A549 (cell line): ENCODE measurements at regions not wholly inside any gene's neighbourhood (a gene's known extent, or its start where the extent isn't known, plus 50 kb on each side); places are given as distances from the start of the nearest gene placed in this dataset.

Source experiments
- ATAC-seq, 2 experiments: fragments of 200-7000 bp in 1 of 2; fragments of >200 bp in 1 of 2; cut with Nextera tagmentation in 1 of 2; cut with Tn5 transposase in 1 of 2; 3 replicates each; pipeline versions ENCODE4 v1.8.0 to v1.9.1; 2018 to 2020; ENCODE audit warnings: mild to moderate bottlenecking in 1 of 2, moderate library complexity in 1 of 2
- CTCF ChIA-PET: fragments of 300-600 bp; sonication (Branson Sonifier 250); formaldehyde crosslinking; extraction: SDS; loops from one replicate; lab custom pipeline; 2021; ENCODE audit warnings: antibody characterized with exemption, inconsistent platforms; lab: Yijun Ruan, JAX
- POLR2A ChIA-PET: fragments of 350-600 bp; formaldehyde crosslinking; extraction: SDS; loops from one replicate; lab custom pipeline; 2021; ENCODE audit warnings: antibody characterized with exemption, inconsistent platforms; lab: Yijun Ruan, JAX
- DNase-seq, 2 experiments: peaks; one replicate each; pipeline versions ENCODE4 v3.0.0 to v3.0.0-alpha.2; 2011 to 2016; ENCODE audit warnings: low read depth in 1 of 2, low spot score in 1 of 2
- FAIRE-seq: peaks from 2 replicates; lab custom pipeline; 2011; peaks lifted over from hg19 to GRCh38; lab: Jason Lieb, UNC
- H3K27ac ChIP-seq, 2 experiments: fragments of >200 bp; sonication (Bioruptor Twin); formaldehyde crosslinking; 3 replicates each; pipeline ENCODE4 v1.5.1; 2016 to 2017
- H3K4me1 ChIP-seq: fragments of >200 bp; sonication (Bioruptor Twin); formaldehyde crosslinking; 3 replicates; pipeline ENCODE4 v1.6.1; 2016
- H3K4me2 ChIP-seq: fragments of >200 bp; sonication (Bioruptor Twin); formaldehyde crosslinking; 3 replicates; pipeline ENCODE4 v1.6.1; 2016
- H3K4me3 ChIP-seq: fragments of >200 bp; sonication (Bioruptor Twin); formaldehyde crosslinking; 3 replicates; pipeline ENCODE4 v1.5.1; 2016
- H3K9me3 ChIP-seq: fragments of >200 bp; sonication (Bioruptor Twin); formaldehyde crosslinking; 3 replicates; pipeline ENCODE4 v1.6.1; 2016
- CHD2 ChIP-seq: fragments of 150-350 bp; IDR thresholded peaks from 2 replicates; pipeline ENCODE4 v1.6.1; 2014; ENCODE audit warnings: low read length; ENCODE audit not compliant: partially characterized antibody
- EHF ChIP-seq: fragments of 250-450 bp; sonication (Bioruptor Pico); IDR thresholded peaks from 2 replicates; pipeline ENCODE4 v1.5.0; 2020; ENCODE audit warnings: mild to moderate bottlenecking
- EHMT2 ChIP-seq: fragments of 200-600 bp; sonication (generic); IDR thresholded peaks from 2 replicates; pipeline ENCODE4 v1.6.1; 2016; ENCODE audit warnings: antibody characterized with exemption, low read depth, mild to moderate bottlenecking, moderate library complexity
- FOSB ChIP-seq: fragments of 250-450 bp; sonication (Bioruptor Pico); IDR thresholded peaks from 2 replicates; pipeline ENCODE4 v1.5.0; 2020; ENCODE audit warnings: mild to moderate bottlenecking, moderate library complexity
- FOSL2 ChIP-seq, 2 experiments: fragments of 450-650 bp in 1 of 2; fragments of >200 bp in 1 of 2; sonication (Bioruptor Twin) in 1 of 2; formaldehyde crosslinking; IDR thresholded peaks; 2 replicates each; pipeline versions ENCODE4 v1.5.0 to v1.6.1; 2016 to 2020; ENCODE audit warnings: mild to moderate bottlenecking in 1 of 2, moderate library complexity in 1 of 2
- FOXS1 ChIP-seq: fragments of 250-450 bp; sonication (Bioruptor Pico); IDR thresholded peaks from 2 replicates; pipeline ENCODE4 v1.5.0; 2020; ENCODE audit warnings: mild to moderate bottlenecking, moderate library complexity
- GATA3 ChIP-seq: IDR thresholded peaks from 2 replicates; pipeline ENCODE4 v1.6.1; 2012; ENCODE audit warnings: borderline replicate concordance
- HOXB13 ChIP-seq: fragments of 250-450 bp; sonication (Bioruptor Pico); IDR thresholded peaks from 2 replicates; pipeline ENCODE4 v1.5.0; 2020; ENCODE audit warnings: low read depth, mild to moderate bottlenecking, moderate library complexity
- KDM1A ChIP-seq: fragments of 200-600 bp; sonication (generic); IDR thresholded peaks from 2 replicates; pipeline ENCODE4 v1.6.1; 2016; ENCODE audit warnings: low read depth, mild to moderate bottlenecking
- KDM5A ChIP-seq: fragments of 200-600 bp; sonication (generic); IDR thresholded peaks from 2 replicates; pipeline ENCODE4 v1.6.1; 2016; ENCODE audit warnings: antibody characterized with exemption, mild to moderate bottlenecking
- MAFK ChIP-seq: fragments of 450-650 bp; IDR thresholded peaks from 2 replicates; pipeline ENCODE4 v1.6.1; 2014; ENCODE audit not compliant: partially characterized antibody
- MAZ ChIP-seq: fragments of 150-350 bp; IDR thresholded peaks from 2 replicates; pipeline ENCODE4 v1.6.1; 2014; ENCODE audit warnings: antibody characterized with exemption, low read depth, low read length, borderline replicate concordance
- NFE2L2 ChIP-seq: fragments of 150-350 bp; conservative IDR thresholded peaks from 2 replicates; pipeline ENCODE4 v1.6.1; 2014; ENCODE audit warnings: low read length
- NR3C1 ChIP-seq: fragments of >200 bp; sonication (Bioruptor Twin); formaldehyde crosslinking; IDR thresholded peaks from 3 replicates; pipeline ENCODE4 v1.6.1; 2017
- POLR2AphosphoS2 ChIP-seq: conservative IDR thresholded peaks from 2 replicates; pipeline ENCODE4 v1.6.1; 2012; ENCODE audit warnings: low read length, improper control_type of control experiment, inconsistent platforms
- REST ChIP-seq: fragments of 200-600 bp; sonication (generic); IDR thresholded peaks from 2 replicates; pipeline ENCODE4 v1.6.1; 2016; ENCODE audit warnings: antibody characterized with exemption, mild to moderate bottlenecking, moderate library complexity
- RFX5 ChIP-seq: fragments of 450-650 bp; IDR thresholded peaks from 2 replicates; pipeline ENCODE4 v1.7.1; 2014; ENCODE audit warnings: antibody characterized with exemption, mild to moderate bottlenecking, moderate library complexity
- RNF2 ChIP-seq: fragments of 200-600 bp; sonication (generic); IDR thresholded peaks from 2 replicates; pipeline ENCODE4 v1.6.1; 2016; ENCODE audit warnings: low read depth, mild to moderate bottlenecking, antibody characterized with exemption, moderate library complexity, borderline replicate concordance
- SMC3 ChIP-seq: fragments of >200 bp; sonication (Bioruptor Twin); formaldehyde crosslinking; IDR thresholded peaks from 3 replicates; pipeline ENCODE4 v1.6.1; 2018; ENCODE audit warnings: inconsistent platforms
- SREBF2 ChIP-seq: fragments of 450-650 bp; IDR thresholded peaks from 2 replicates; pipeline ENCODE4 v1.6.1; 2014; ENCODE audit warnings: mild to moderate bottlenecking, moderate library complexity
- TP53 ChIP-seq: fragments of 250-450 bp; sonication (Bioruptor Pico); IDR thresholded peaks from 2 replicates; pipeline ENCODE4 v1.5.0; 2021; ENCODE audit warnings: mild to moderate bottlenecking, moderate library complexity
- ZC3H11A ChIP-seq: fragments of 450-650 bp; IDR thresholded peaks from 2 replicates; pipeline ENCODE4 v1.6.1; 2014; ENCODE audit warnings: antibody characterized with exemption, mild to moderate bottlenecking
- WGBS: methylation state at CpG from one replicate; pipeline ENCODE4 v1.1.6; 2017; ENCODE audit errors: missing lambda C conversion rate; 5-methylcytosine and 5-hydroxymethylcytosine counted together

- Histone ChIP-seq H3K4me2 (no peak overlapping the region), H3K9me3 (no peaks in the 10 kb centered on the region), H3K27ac (no peak overlapping the region), H3K4me1 (no peaks in the 10 kb centered on the region), H3K4me3 (no peak overlapping the region)
- DNase-seq (no peak), ATAC-seq (no peak), FAIRE-seq (no peak)
- WGBS, result 53% methylated on average over 2 of the region's 3 CpGs
- no peak for TF ChIP-seq POLR2AphosphoS2
- no peak for TF ChIP-seq FOXS1
- no peak for TF ChIP-seq SREBF2
- no peak for TF ChIP-seq MAFK
- no peak for TF ChIP-seq EHF
- no peak for TF ChIP-seq SMC3
- no peak for TF ChIP-seq NR3C1
- no peak for TF ChIP-seq ZC3H11A
- ChIA-PET POLR2A (no interaction called here), CTCF (no interaction called here)
Measured at GRCh38 chrX:150234126-150234525, 129.0 kb upstream of the MAMLD1 start.

DNA sequence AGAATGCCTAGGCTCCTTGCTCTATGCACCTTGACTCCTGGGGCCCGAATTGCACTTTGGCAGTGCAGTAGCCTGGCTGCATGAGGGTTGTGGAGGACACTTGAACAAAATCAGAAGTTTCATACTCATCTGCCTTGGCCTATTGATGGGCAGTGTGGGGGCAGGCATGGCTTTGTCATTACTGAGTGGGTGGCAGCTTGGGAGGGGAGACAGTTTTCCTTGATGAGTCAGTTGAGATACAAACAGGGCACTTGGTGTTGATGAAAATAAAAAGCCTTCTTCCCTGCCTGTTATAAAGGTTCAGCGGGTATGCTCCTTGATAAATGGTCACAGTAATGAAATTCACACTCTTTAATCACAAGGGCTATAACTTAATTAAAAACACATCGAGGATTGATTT is 126.8 kb upstream of the MAMLD1 start:
- Histone ChIP-seq H3K27ac (no peak overlapping the region), H3K4me3 (no peak overlapping the region), H3K9me3 (no peaks in the 10 kb centered on the region), H3K4me2 (no peak overlapping the region), H3K4me1 (no peaks in the 10 kb centered on the region)
- 19% methylated on average over 2 of the region's 3 CpGs for WGBS
- CTCF ChIA-PET, result no interaction called here
- no peak for ATAC-seq
- no peak for DNase-seq
- POLR2A ChIA-PET, result no interaction called here
- TF ChIP-seq EHF (no peak), EHMT2 (no peak), GATA3 (no peak), REST (no peak), KDM5A (no peak)
- peak; percentile 43 for FAIRE-seq

DNA sequence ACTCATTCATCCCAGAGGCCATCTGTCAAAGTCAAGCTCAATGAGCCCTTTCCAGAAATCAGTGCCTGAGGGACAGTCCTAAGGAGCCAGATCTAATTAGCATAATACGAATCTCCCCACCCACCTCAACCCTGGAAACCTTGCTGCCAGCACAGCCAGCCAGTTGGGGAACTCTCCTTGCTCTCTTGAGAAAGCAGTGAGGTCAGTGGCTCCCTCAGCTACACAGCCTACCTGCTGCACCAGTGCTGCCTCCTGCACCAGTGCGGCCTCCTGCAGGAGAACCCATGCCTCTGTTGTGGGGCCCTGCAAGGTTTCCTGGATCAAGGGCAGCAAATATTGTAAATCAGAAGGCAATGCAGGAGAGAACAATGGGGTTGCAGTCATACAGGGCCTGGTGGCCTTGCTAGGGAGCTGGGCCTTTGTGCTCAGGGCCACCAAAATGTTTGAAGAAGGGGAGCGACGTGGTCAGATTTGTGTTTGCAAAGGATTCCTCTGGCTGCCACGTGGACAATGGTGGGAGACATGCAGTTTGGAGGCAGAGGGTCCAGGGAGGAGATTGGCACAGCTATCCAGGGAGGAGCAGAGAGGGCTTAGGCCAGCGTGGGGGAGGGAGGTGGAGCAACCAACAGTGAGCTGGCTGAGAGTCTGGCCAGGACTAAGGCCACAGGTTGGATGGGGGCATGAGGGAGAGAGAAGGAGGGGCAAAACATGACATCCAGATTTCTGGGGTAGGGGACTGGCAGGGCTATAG is 124.3 kb upstream of the MAMLD1 start:
- TF ChIP-seq RNF2 (no peak), KDM1A (no peak), MAZ (no peak), TP53 (CRISPR knock-in tag) (no peak), NFE2L2 (no peak), CHD2 (no peak), HOXB13 (CRISPR knock-in tag) (no peak), FOSB (CRISPR knock-in tag) (no peak), GATA3 (no peak), REST (no peak), FOSL2 (IDR thresholded peaks at IDR 0.05) (no peak), FOSL2 (CRISPR knock-in tag; IDR thresholded peaks at IDR 0.05) (no peak), RFX5 (no peak)
- DNase-seq, result no peak
- no peak for ATAC-seq
- no peaks in the 10 kb centered on the region for H3K9me3 ChIP-seq
- no peak for FAIRE-seq
- H3K4me3 ChIP-seq, result no peak overlapping the region
- H3K4me2 ChIP-seq, result no peak overlapping the region
- WGBS, result 56% methylated on average over 6 of the region's 6 CpGs
- no peak overlapping the region for H3K27ac ChIP-seq
- POLR2A ChIA-PET, result no interaction called here
- CTCF ChIA-PET, result no interaction called here
- H3K4me1 ChIP-seq, result no peaks in the 10 kb centered on the region
